Pons (tissue), 1 donor: ENCODE measurements at regions not wholly inside any gene's neighbourhood (a gene's known extent, or its start where the extent isn't known, plus 50 kb on each side); places are given as distances from the start of the nearest gene placed in this dataset.

Experiments used
- DNase-seq: peaks from one replicate; pipeline ENCODE4 v3.0.0-alpha.2; 2016; ENCODE audit warnings: low spot score

- DNase-seq = no peak
Measured at GRCh38 chr1:115140442-115141144, 51.3 kb upstream of the TSPAN2 start.

- DNase-seq = no peak
Measured at GRCh38 chr1:115139381-115139780, 50.1 kb upstream of the TSPAN2 start.
